GM12891 (cell line): ENCODE measurements at regions not wholly inside any gene's neighbourhood (a gene's known extent, or its start where the extent isn't known, plus 50 kb on each side); places are given as distances from the start of the nearest gene placed in this dataset.

Experiments used
- POLR2A ChIP-seq: IDR thresholded peaks from 2 replicates; pipeline ENCODE4 v1.6.1; 2011; ENCODE audit warnings: low read depth, low read length, control low read depth
- POLR2AphosphoS5 ChIP-seq: IDR thresholded peaks from 2 replicates; pipeline ENCODE4 v1.6.1; 2011; ENCODE audit warnings: low read depth, low read length, control low read depth
- TAF1 ChIP-seq: IDR thresholded peaks from 2 replicates; pipeline ENCODE4 v1.6.1; 2011; ENCODE audit warnings: low read depth, low read length, control low read depth

GRCh38 chr7:49037346-49038210 is 113.2 kb downstream of the CDC14C start:
- no peak for TF ChIP-seq POLR2A
- no peak for TF ChIP-seq TAF1
- no peak for TF ChIP-seq POLR2AphosphoS5
